IMR-90 (cell line): ENCODE measurements at regions not wholly inside any gene's neighbourhood (a gene's known extent, or its start where the extent isn't known, plus 50 kb on each side); places are given as distances from the start of the nearest gene placed in this dataset.
A peak's percentile ranks its signal among the peaks of the same experiment; 100 is the strongest.

ENCODE experiments used
- ATAC-seq: fragments of 200-7000 bp; cut with Tn5 transposase; 2 replicates; pipeline ENCODE4 v1.9.1; 2020; ENCODE audit warnings: low read depth, mild to moderate bottlenecking, moderate library complexity
- BruUV-seq: library from RNA; stranded (reverse); fragments of 400-500 nt; replicated peaks from 2 replicates; lab custom pipeline; 2021; lab: Mats Ljungman, UMichigan
- CTCF ChIA-PET: fragments of 300-600 bp; formaldehyde crosslinking; extraction: SDS; loops from one replicate; lab custom pipeline; 2021; ENCODE audit warnings: antibody characterized with exemption; lab: Yijun Ruan, JAX
- POLR2A ChIA-PET: fragments of 300-600 bp; sonication (Branson Sonifier 250); formaldehyde crosslinking; loops from one replicate; lab custom pipeline; 2022; ENCODE audit warnings: antibody characterized with exemption; ENCODE audit not compliant: unreplicated experiment; lab: Charles Lee
- DNase-seq: peaks from one replicate; pipeline ENCODE4 v3.0.0; 2013
- H2AFZ ChIP-seq: replicated peaks from 2 replicates; pipeline ENCODE3; 2013; ENCODE audit warnings: low read length, mild to moderate bottlenecking; ENCODE audit not compliant: poor library complexity
- H2AK5ac ChIP-seq: 2 replicates; pipeline ENCODE4 v1.6.1; 2013; ENCODE audit warnings: low read depth, low read length, inconsistent platforms
- H2AK9ac ChIP-seq: replicated peaks from 2 replicates; pipeline ENCODE3; 2013; ENCODE audit warnings: mild to moderate bottlenecking, low read depth, low read length, moderate library complexity; ENCODE audit not compliant: poor library complexity
- H2BK120ac ChIP-seq: 2 replicates; pipeline ENCODE4 v1.6.1; 2013; ENCODE audit warnings: low read depth, low read length, inconsistent platforms
- H2BK15ac ChIP-seq: 3 replicates; pipeline ENCODE4 v1.6.1; 2013; ENCODE audit warnings: low read depth, low read length, inconsistent platforms
- H2BK20ac ChIP-seq: 2 replicates; pipeline ENCODE4 v1.6.1; 2013; ENCODE audit warnings: low read depth, mild to moderate bottlenecking, inconsistent platforms, low read length, moderate library complexity
- H2BK5ac ChIP-seq: 2 replicates; pipeline ENCODE4 v1.6.1; 2013; ENCODE audit warnings: mild to moderate bottlenecking, low read depth, low read length, inconsistent platforms; ENCODE audit not compliant: poor library complexity, severe bottlenecking
- H3K14ac ChIP-seq: replicated peaks from 2 replicates; pipeline ENCODE4 v1.6.1; 2013; ENCODE audit warnings: low read depth, low read length, inconsistent platforms
- H3K18ac ChIP-seq: 2 replicates; pipeline ENCODE4 v1.6.1; 2013; ENCODE audit warnings: low read depth, low read length, control low read depth
- H3K23ac ChIP-seq: 2 replicates; pipeline ENCODE4 v1.6.1; 2013; ENCODE audit warnings: low read depth, low read length, inconsistent platforms
- H3K27ac ChIP-seq: 2 replicates; pipeline ENCODE4 v1.5.1; 2013; ENCODE audit warnings: mild to moderate bottlenecking, control low read depth, low read length; ENCODE audit not compliant: insufficient read depth
- H3K27me3 ChIP-seq: 2 replicates; pipeline ENCODE4 v1.6.1; 2013; ENCODE audit warnings: low read length; ENCODE audit not compliant: control insufficient read depth, insufficient read depth
- H3K36me3 ChIP-seq: 2 replicates; pipeline ENCODE4 v1.6.1; 2013; ENCODE audit warnings: low read length, mixed read lengths; ENCODE audit not compliant: control insufficient read depth, insufficient read depth
- H3K4ac ChIP-seq: 2 replicates; pipeline ENCODE4 v1.6.1; 2013; ENCODE audit warnings: low read depth, low read length, inconsistent platforms
- H3K4me1 ChIP-seq: 2 replicates; pipeline ENCODE4 v1.6.1; 2013; ENCODE audit warnings: low read length, mixed read lengths; ENCODE audit not compliant: control insufficient read depth, insufficient read depth
- H3K4me2 ChIP-seq: 2 replicates; pipeline ENCODE4 v1.6.1; 2013; ENCODE audit warnings: low read depth, mild to moderate bottlenecking, control low read depth, low read length, moderate library complexity
- H3K4me3 ChIP-seq: 2 replicates; pipeline ENCODE4 v1.5.1; 2013; ENCODE audit warnings: low read depth, mild to moderate bottlenecking, control low read depth, low read length, moderate library complexity; ENCODE audit not compliant: insufficient read depth
- H3K56ac ChIP-seq: 2 replicates; pipeline ENCODE4 v1.6.1; 2013; ENCODE audit warnings: low read length, inconsistent platforms; ENCODE audit not compliant: insufficient read depth; ENCODE audit errors: extremely low read depth
- H3K79me1 ChIP-seq, 2 experiments: 2 replicates each; pipeline ENCODE4 v1.6.1; 2013; ENCODE audit warnings: low read length in 2 of 2, inconsistent platforms in 1 of 2, low read depth in 1 of 2
- H3K9ac ChIP-seq: 2 replicates; pipeline ENCODE4 v1.6.1; 2013; ENCODE audit warnings: low read depth, low read length, control low read depth
- H3K9me1 ChIP-seq: 2 replicates; pipeline ENCODE4 v1.6.1; 2013; ENCODE audit warnings: low read length, inconsistent platforms; ENCODE audit not compliant: insufficient read depth
- H3K9me3 ChIP-seq: 2 replicates; pipeline ENCODE4 v1.6.1; 2013; ENCODE audit warnings: low read length; ENCODE audit not compliant: control insufficient read depth, insufficient read depth
- H4K20me1 ChIP-seq: 2 replicates; pipeline ENCODE4 v1.6.1; 2013; ENCODE audit warnings: low read length, inconsistent platforms; ENCODE audit not compliant: insufficient read depth
- H4K5ac ChIP-seq: 2 replicates; pipeline ENCODE4 v1.6.1; 2013; ENCODE audit warnings: mild to moderate bottlenecking, low read depth, low read length, control low read depth
- H4K8ac ChIP-seq, 2 experiments: 2 replicates each; pipeline ENCODE4 v1.6.1; 2013; ENCODE audit warnings: low read depth in 2 of 2, low read length in 2 of 2, control low read depth in 1 of 2, inconsistent platforms in 1 of 2
- H4K91ac ChIP-seq: 2 replicates; pipeline ENCODE4 v1.6.1; 2013; ENCODE audit warnings: low read depth, low read length, inconsistent platforms; ENCODE audit not compliant: insufficient read depth
- CEBPB ChIP-seq: IDR thresholded peaks from 2 replicates; pipeline ENCODE4 v1.6.1; 2012; ENCODE audit warnings: low read depth, low read length, improper control_type of control experiment
- ELK1 ChIP-seq: fragments of 150-350 bp; IDR thresholded peaks from 2 replicates; pipeline ENCODE4 v1.6.1; 2016; ENCODE audit warnings: low read depth, mild to moderate bottlenecking, low read length, moderate library complexity, borderline replicate concordance
- FOS ChIP-seq: fragments of 150-350 bp; IDR thresholded peaks from 2 replicates; pipeline ENCODE4 v1.6.1; 2016; ENCODE audit warnings: low read depth, low read length
- MAZ ChIP-seq: IDR thresholded peaks from 2 replicates; pipeline ENCODE4 v1.6.1; 2012; ENCODE audit warnings: low read depth, mild to moderate bottlenecking, low read length, improper control_type of control experiment, moderate library complexity, borderline replicate concordance
- NFE2L2 ChIP-seq: fragments of 150-350 bp; IDR thresholded peaks from 2 replicates; pipeline ENCODE4 v1.6.1; 2016; ENCODE audit warnings: low read depth, mild to moderate bottlenecking, low read length
- POLR2A ChIP-seq: IDR thresholded peaks from 2 replicates; pipeline ENCODE4 v1.6.1; 2012; ENCODE audit warnings: mild to moderate bottlenecking, low read depth, low read length
- RCOR1 ChIP-seq: IDR thresholded peaks from 2 replicates; pipeline ENCODE4 v1.6.1; 2012; ENCODE audit warnings: mild to moderate bottlenecking, low read length, improper control_type of control experiment; ENCODE audit not compliant: insufficient replicate concordance
- SMC3 ChIP-seq: fragments of 150-350 bp; IDR thresholded peaks from 2 replicates; pipeline ENCODE4 v1.6.1; 2016; ENCODE audit warnings: low read depth, mild to moderate bottlenecking, antibody characterized with exemption, low read length, moderate library complexity
- USF2 ChIP-seq: fragments of 150-350 bp; IDR thresholded peaks from 2 replicates; pipeline ENCODE4 v1.6.1; 2017; ENCODE audit warnings: mild to moderate bottlenecking, antibody characterized with exemption, low read length, low read depth
- WGBS, 2 experiments: methylation state at CpG; one replicate each; pipeline versions ENCODE4 v1.1.5 to v1.1.7; 2013; ENCODE audit warnings: missing lambda C conversion rate in 2 of 2; ENCODE audit not compliant: insufficient read length in 1 of 2; ENCODE audit errors: extremely low coverage in 2 of 2; 5-methylcytosine and 5-hydroxymethylcytosine counted together
- dilution Hi-C: fragments of 300-500 bp; cut with HindIII; formaldehyde crosslinking; loops from one replicate; pipeline ENCODE4 v1.14.3; 2018; ENCODE audit warnings: low sequenced_read_pairs; ENCODE audit not compliant: unreplicated experiment
- in situ Hi-C: fragments of 300-500 bp; cut with MboI; formaldehyde crosslinking; loops from 3 replicates; pipeline ENCODE4 v1.14.3; 2019; ENCODE audit warnings: low sequenced_read_pairs, inconsistent platforms, mixed read lengths
- intact Hi-C: fragments of 100-400 bp; cut with micrococcal nuclease; formaldehyde crosslinking; loops from 2 replicates; pipeline ENCODE4 v1.10.0; 2022
- TF ChIP-seq, protein P1 (sequence below): conservative IDR thresholded peaks from 2 replicates; pipeline ENCODE4 v1.5.1; 2012; ENCODE audit warnings: mild to moderate bottlenecking, low read depth, low read length, improper control_type of control experiment

DNA sequence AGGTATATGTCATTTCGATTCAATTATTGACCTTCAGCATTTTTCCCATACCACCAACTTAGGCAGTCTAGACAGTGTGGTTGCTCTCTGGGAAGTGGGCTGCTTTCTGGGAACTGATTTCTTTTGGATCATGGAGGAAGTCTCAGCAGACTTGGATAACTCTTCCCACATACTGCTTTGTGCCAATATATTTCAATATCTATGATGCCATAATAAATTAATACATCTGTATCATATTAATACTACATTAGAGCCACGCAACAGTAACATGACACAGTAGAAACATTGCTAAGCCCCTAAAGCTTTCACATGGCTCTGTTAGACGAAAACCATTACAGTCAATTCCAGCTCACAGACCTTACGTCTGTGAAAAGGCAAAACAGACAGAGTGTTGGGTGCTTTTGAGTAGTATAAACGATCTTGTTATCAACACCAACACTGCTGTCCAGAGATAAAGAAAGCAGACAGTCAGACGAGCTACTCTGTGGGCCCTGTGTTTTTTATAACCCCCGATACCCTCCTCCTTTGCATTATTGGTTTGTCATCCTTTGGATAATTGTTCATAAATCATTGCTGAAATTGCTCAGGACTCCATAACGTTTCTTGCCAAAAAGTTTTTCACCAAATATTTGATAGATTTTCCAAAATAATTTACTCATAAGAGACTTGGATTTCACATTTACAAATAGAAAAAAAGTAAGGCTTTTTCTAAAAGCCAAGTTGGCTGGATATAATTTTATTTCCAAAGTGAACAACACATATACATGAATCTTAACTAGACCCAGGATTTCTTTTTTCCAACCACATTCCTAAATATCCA, 439.7 kb downstream of the ADAMTS20 start (continued):
- no peak for TF ChIP-seq ELK1

DNA sequence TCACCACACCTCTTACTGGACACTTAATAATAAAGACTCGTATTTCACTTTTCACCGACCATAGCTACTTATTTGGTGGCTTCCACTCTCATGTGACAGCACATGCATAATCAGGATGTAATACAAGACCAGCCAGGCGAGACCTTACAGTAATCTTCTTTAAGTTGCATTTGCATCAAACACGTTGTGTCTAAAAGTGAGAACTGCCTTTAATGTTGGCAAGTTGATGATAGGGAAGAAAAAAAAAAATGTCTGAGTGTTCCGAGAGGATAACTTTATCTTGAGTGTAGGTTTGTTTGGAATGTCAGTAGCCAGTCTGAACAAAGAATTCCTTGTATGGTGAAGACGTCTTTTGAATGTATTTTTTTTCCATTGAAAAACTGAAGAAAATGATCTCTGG, 440.4 kb downstream of the ADAMTS20 start:
- ChIA-PET POLR2A (no interaction called here), CTCF (interaction anchor here (1.1 kb wide), 1 partner anchor 61 kb away, joined by 4 read pairs; no protein-coding TSS in a partner anchor)
- H3K79me1 ChIP-seq: no peaks in the 10 kb centered on the region
- H3K9me1 ChIP-seq: no peaks in the 10 kb centered on the region
- H2AFZ ChIP-seq: no peak overlapping the region
- no peaks in the 10 kb centered on the region for H4K20me1 ChIP-seq
- H4K8ac ChIP-seq: no peak overlapping the region
- no peak overlapping the region for H4K5ac ChIP-seq
- BruUV-seq: no TSS peak
- H3K14ac ChIP-seq: no peak overlapping the region
- H3K18ac ChIP-seq: no peak overlapping the region
- intact Hi-C loops: no loop called here
- H2AK9ac ChIP-seq: no peak overlapping the region
- H3K4me3 ChIP-seq: no peak overlapping the region
- H2AK5ac ChIP-seq: no peak overlapping the region
- no peak overlapping the region for H2BK15ac ChIP-seq
- 50% methylated on average over 1 of the region's 6 CpGs; no CpG with 5 or more reads in 1 of the 2 experiments for WGBS, 2 experiments
- DNase-seq: peak; percentile 7
- H3K36me3 ChIP-seq: no peaks in the 10 kb centered on the region
- no peak overlapping the region for H3K4ac ChIP-seq
- no peaks in the 10 kb centered on the region for H3K4me1 ChIP-seq
- H3K23ac ChIP-seq: no peak overlapping the region
- H3K9ac ChIP-seq: no peak overlapping the region
- H2BK120ac ChIP-seq: no peak overlapping the region
- H3K56ac ChIP-seq: no peak overlapping the region
- no peaks in the 10 kb centered on the region for H3K9me3 ChIP-seq
- H4K91ac ChIP-seq: no peak overlapping the region
- no peak overlapping the region for H3K27ac ChIP-seq
- no peaks in the 10 kb centered on the region for H3K27me3 ChIP-seq
- no peak overlapping the region for H2BK5ac ChIP-seq
- in situ Hi-C loops: no loop called here
- H3K4me2 ChIP-seq: peak overlapping the region; percentile 35; the same call in 1 of the 2 replicates
- dilution Hi-C loops: no loop called here
- ATAC-seq: 0 out of 2 replicates have a peak, but pooled peaks have one; percentile 32
- H2BK20ac ChIP-seq: no peak overlapping the region
- TF ChIP-seq ELK1: no peak
- TF ChIP-seq MAZ: no peak
- TF ChIP-seq FOS: no peak
- no peak for TF ChIP-seq CEBPB
- no peak for TF ChIP-seq RCOR1
- no peak for TF ChIP-seq USF2
- no peak for TF ChIP-seq NFE2L2
- TF ChIP-seq, protein P1, sequence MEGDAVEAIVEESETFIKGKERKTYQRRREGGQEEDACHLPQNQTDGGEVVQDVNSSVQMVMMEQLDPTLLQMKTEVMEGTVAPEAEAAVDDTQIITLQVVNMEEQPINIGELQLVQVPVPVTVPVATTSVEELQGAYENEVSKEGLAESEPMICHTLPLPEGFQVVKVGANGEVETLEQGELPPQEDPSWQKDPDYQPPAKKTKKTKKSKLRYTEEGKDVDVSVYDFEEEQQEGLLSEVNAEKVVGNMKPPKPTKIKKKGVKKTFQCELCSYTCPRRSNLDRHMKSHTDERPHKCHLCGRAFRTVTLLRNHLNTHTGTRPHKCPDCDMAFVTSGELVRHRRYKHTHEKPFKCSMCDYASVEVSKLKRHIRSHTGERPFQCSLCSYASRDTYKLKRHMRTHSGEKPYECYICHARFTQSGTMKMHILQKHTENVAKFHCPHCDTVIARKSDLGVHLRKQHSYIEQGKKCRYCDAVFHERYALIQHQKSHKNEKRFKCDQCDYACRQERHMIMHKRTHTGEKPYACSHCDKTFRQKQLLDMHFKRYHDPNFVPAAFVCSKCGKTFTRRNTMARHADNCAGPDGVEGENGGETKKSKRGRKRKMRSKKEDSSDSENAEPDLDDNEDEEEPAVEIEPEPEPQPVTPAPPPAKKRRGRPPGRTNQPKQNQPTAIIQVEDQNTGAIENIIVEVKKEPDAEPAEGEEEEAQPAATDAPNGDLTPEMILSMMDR: no peak
- TF ChIP-seq SMC3: no peak
- no peak for TF ChIP-seq POLR2A
